RWPE1 (cell line): ENCODE measurements at regions not wholly inside any gene's neighbourhood (a gene's known extent, or its start where the extent isn't known, plus 50 kb on each side); places are given as distances from the start of the nearest gene placed in this dataset.

ENCODE experiments used
- CTCF ChIA-PET: fragments of 350-600 bp; sonication (Branson Sonifier 250); formaldehyde crosslinking; extraction: SDS; loops from one replicate; lab custom pipeline; 2021; lab: Yijun Ruan, JAX
- POLR2A ChIA-PET: fragments of 400-600 bp; formaldehyde crosslinking; extraction: SDS; loops from one replicate; lab custom pipeline; 2020; ENCODE audit warnings: antibody characterized with exemption; ENCODE audit not compliant: low non-redundant PET; lab: Yijun Ruan, JAX
- DNase-seq: peaks from one replicate; pipeline ENCODE4 v3.0.0; 2012; ENCODE audit warnings: low spot score
- H3K27ac ChIP-seq: fragments of 450-650 bp; 2 replicates; pipeline ENCODE4 v1.5.1; 2017
- CTCF ChIP-seq: fragments of 450-650 bp; conservative IDR thresholded peaks from 2 replicates; pipeline ENCODE4 v1.5.1; 2017; ENCODE audit warnings: low read depth, mild to moderate bottlenecking

GRCh38 chr12:59904874-59905521 is 309.2 kb downstream of the SLC16A7 start:
- DNase-seq, result no peak
- POLR2A ChIA-PET, result no interaction called here

GRCh38 chr12:59911516-59911915 is 315.7 kb downstream of the SLC16A7 start:
- H3K27ac ChIP-seq, result no peak overlapping the region
- POLR2A ChIA-PET, result no interaction called here
- CTCF ChIA-PET, result interaction anchor here (0.5 to 0.7 kb wide), 3 partner anchors 19 to 508 kb away, joined by 3 to 4 read pairs (median 3); no protein-coding TSS in a partner anchor
- DNase-seq, result no peak
- TF ChIP-seq CTCF, result no peak

More at GRCh38 chr12:59904874-59905521, 309.2 kb downstream of the SLC16A7 start:
- no peak overlapping the region for H3K27ac ChIP-seq
- TF ChIP-seq CTCF, result no peak
- CTCF ChIA-PET, result no interaction called here

GRCh38 chr12:59916988-59917387 is 321.2 kb downstream of the SLC16A7 start:
- no peak overlapping the region for H3K27ac ChIP-seq
- no peak for TF ChIP-seq CTCF
- ChIA-PET POLR2A (no interaction called here), CTCF (no interaction called here)
- DNase-seq, result no peak

GRCh38 chr12:59927032-59927431 is 331.2 kb downstream of the SLC16A7 start:
- CTCF ChIA-PET, result no interaction called here
- no peak overlapping the region for H3K27ac ChIP-seq
- POLR2A ChIA-PET, result no interaction called here
- peak; percentile 13 for DNase-seq
- TF ChIP-seq CTCF, result no peak

GRCh38 chr12:59928416-59928815 is 332.6 kb downstream of the SLC16A7 start:
- no peak for DNase-seq
- peak overlapping the region; percentile 78 for H3K27ac ChIP-seq
- POLR2A ChIA-PET, result no interaction called here

GRCh38 chr12:59929110-59929509 is 333.3 kb downstream of the SLC16A7 start:
- TF ChIP-seq CTCF, result no peak
- ChIA-PET POLR2A (interaction anchor here (0.6 kb wide), 1 partner anchor 37 kb away, joined by 3 read pairs; no protein-coding TSS in a partner anchor), CTCF (no interaction called here)
- DNase-seq, result peak; percentile 67
- H3K27ac ChIP-seq, result no peak overlapping the region

More at GRCh38 chr12:59928416-59928815, 332.6 kb downstream of the SLC16A7 start:
- TF ChIP-seq CTCF, result no peak
- CTCF ChIA-PET, result interaction anchor here (0.7 kb wide), 1 partner anchor 147 kb away, joined by 3 read pairs; no protein-coding TSS in a partner anchor
